OCI-LY7 (cell line): ENCODE measurements at regions not wholly inside any gene's neighbourhood (a gene's known extent, or its start where the extent isn't known, plus 50 kb on each side); places are given as distances from the start of the nearest gene placed in this dataset.

Experiments used
- BruUV-seq: library from RNA; stranded (reverse); fragments of 400-500 nt; replicated peaks from 2 replicates; lab custom pipeline; 2021; lab: Mats Ljungman, UMichigan
- CTCF ChIA-PET: fragments of 300-600 bp; sonication (Branson Sonifier 250); formaldehyde crosslinking; loops from one replicate; lab custom pipeline; 2022; ENCODE audit warnings: antibody characterized with exemption; ENCODE audit not compliant: unreplicated experiment; lab: Charles Lee
- POLR2A ChIA-PET: fragments of 300-600 bp; sonication (Branson Sonifier 250); formaldehyde crosslinking; loops from one replicate; lab custom pipeline; 2022; ENCODE audit warnings: antibody characterized with exemption; lab: Charles Lee
- DNase-seq: peaks from one replicate; pipeline ENCODE4 v3.0.0-alpha.2; 2015; ENCODE audit warnings: low spot score
- H2AFZ ChIP-seq: fragments of 200-600 bp; sonication (generic), shearing (Covaris generic); 2 replicates; pipeline ENCODE4 v1.6.1; 2014; ENCODE audit warnings: mild to moderate bottlenecking, antibody characterized with exemption, low read length, moderate library complexity
- H3K27ac ChIP-seq: fragments of 200-600 bp; sonication (generic); 2 replicates; pipeline ENCODE4 v1.5.1; 2014; ENCODE audit warnings: mixed run types, low read depth, mild to moderate bottlenecking, moderate library complexity, low read length, inconsistent platforms; ENCODE audit not compliant: poor library complexity, severe bottlenecking
- H3K36me3 ChIP-seq: fragments of 200-600 bp; sonication (generic); 2 replicates; pipeline ENCODE4 v1.6.1; 2014; ENCODE audit warnings: mild to moderate bottlenecking, antibody characterized with exemption, low read length, moderate library complexity, mixed read lengths; ENCODE audit not compliant: insufficient read depth
- H3K4me1 ChIP-seq: fragments of 200-600 bp; sonication (generic); 2 replicates; pipeline ENCODE4 v1.5.1; 2014; ENCODE audit warnings: mild to moderate bottlenecking, low read length; ENCODE audit not compliant: insufficient read depth, poor library complexity, severe bottlenecking
- H3K4me2 ChIP-seq: fragments of 200-600 bp; sonication (generic); 2 replicates; pipeline ENCODE4 v1.6.1; 2014; ENCODE audit warnings: mild to moderate bottlenecking, low read length
- H3K4me3 ChIP-seq: fragments of 200-600 bp; sonication (generic); 2 replicates; pipeline ENCODE4 v1.5.1; 2014; ENCODE audit warnings: mild to moderate bottlenecking, low read depth, low read length; ENCODE audit not compliant: poor library complexity, severe bottlenecking
- H3K79me2 ChIP-seq: fragments of 200-600 bp; sonication (generic); 2 replicates; pipeline ENCODE4 v1.6.1; 2016; ENCODE audit warnings: low read depth, mild to moderate bottlenecking, low read length, moderate library complexity, mixed read lengths; ENCODE audit not compliant: insufficient read depth
- H3K9me2 ChIP-seq: fragments of 200-600 bp; sonication (generic); 2 replicates; pipeline ENCODE4 v1.6.1; 2016; ENCODE audit warnings: mild to moderate bottlenecking, low read length, mixed read lengths; ENCODE audit not compliant: insufficient read depth
- H3K9me3 ChIP-seq: fragments of 200-600 bp; sonication (generic); 2 replicates; pipeline ENCODE4 v1.6.1; 2014; ENCODE audit warnings: mild to moderate bottlenecking, mixed run types, low read length, mixed read lengths
- H4K20me1 ChIP-seq: fragments of 200-600 bp; sonication (generic); 2 replicates; pipeline ENCODE4 v1.6.1; 2014; ENCODE audit warnings: mild to moderate bottlenecking, antibody characterized with exemption, low read length, moderate library complexity, mixed read lengths; ENCODE audit not compliant: insufficient read depth
- EZH2phosphoT487 ChIP-seq: fragments of 200-600 bp; sonication (generic); IDR thresholded peaks from 2 replicates; pipeline ENCODE4 v1.6.1; 2018; ENCODE audit warnings: low read depth, borderline replicate concordance, mild to moderate bottlenecking, mixed run types, antibody characterized with exemption, low read length, moderate library complexity, mixed read lengths
- intact Hi-C: fragments of 100-400 bp; cut with micrococcal nuclease; formaldehyde crosslinking; loops from one replicate; pipeline ENCODE4 v1.10.0; 2022; ENCODE audit not compliant: unreplicated experiment
- TF ChIP-seq, protein P1 (sequence below): fragments of 200-600 bp; sonication (generic); conservative IDR thresholded peaks from 2 replicates; pipeline ENCODE4 v1.5.1; 2014; ENCODE audit warnings: mild to moderate bottlenecking, antibody characterized with exemption, low read length, moderate library complexity, mixed read lengths

DNA sequence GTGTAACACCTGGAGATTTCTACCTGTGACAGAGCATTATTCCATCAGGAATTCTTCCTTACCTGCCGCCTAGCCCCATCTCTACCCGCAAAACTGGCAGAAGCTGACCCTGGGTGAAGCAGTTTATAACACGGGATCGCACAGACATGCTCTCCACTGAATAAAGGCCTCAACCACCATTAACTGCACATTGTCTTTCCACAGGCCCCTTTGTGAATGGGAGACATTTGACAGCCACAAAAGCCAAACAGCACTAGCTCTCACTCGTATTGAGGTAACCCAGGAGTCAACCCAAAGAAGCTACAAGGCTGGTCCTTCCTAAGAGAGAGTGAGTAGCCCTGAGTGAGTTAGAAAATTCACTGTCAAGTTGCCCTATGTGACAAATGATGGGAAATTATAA, 135.6 kb downstream of the RCN1 start:
- no peaks in the 10 kb centered on the region for H3K4me1 ChIP-seq
- no TSS peak for BruUV-seq
- no peaks in the 10 kb centered on the region for H4K20me1 ChIP-seq
- no peaks in the 10 kb centered on the region for H3K79me2 ChIP-seq
- POLR2A ChIA-PET: no interaction called here
- no peaks in the 10 kb centered on the region for H3K9me2 ChIP-seq
- no peak overlapping the region for H3K27ac ChIP-seq
- H2AFZ ChIP-seq: no peak overlapping the region
- no peak for DNase-seq
- intact Hi-C loops: no loop called here
- CTCF ChIA-PET: no interaction called here
- H3K36me3 ChIP-seq: no peaks in the 10 kb centered on the region
- H3K4me3 ChIP-seq: no peak overlapping the region
- TF ChIP-seq EZH2phosphoT487: no peak
- TF ChIP-seq, protein P1, sequence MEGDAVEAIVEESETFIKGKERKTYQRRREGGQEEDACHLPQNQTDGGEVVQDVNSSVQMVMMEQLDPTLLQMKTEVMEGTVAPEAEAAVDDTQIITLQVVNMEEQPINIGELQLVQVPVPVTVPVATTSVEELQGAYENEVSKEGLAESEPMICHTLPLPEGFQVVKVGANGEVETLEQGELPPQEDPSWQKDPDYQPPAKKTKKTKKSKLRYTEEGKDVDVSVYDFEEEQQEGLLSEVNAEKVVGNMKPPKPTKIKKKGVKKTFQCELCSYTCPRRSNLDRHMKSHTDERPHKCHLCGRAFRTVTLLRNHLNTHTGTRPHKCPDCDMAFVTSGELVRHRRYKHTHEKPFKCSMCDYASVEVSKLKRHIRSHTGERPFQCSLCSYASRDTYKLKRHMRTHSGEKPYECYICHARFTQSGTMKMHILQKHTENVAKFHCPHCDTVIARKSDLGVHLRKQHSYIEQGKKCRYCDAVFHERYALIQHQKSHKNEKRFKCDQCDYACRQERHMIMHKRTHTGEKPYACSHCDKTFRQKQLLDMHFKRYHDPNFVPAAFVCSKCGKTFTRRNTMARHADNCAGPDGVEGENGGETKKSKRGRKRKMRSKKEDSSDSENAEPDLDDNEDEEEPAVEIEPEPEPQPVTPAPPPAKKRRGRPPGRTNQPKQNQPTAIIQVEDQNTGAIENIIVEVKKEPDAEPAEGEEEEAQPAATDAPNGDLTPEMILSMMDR: no peak
- no peak overlapping the region for H3K4me2 ChIP-seq
- no peaks in the 10 kb centered on the region for H3K9me3 ChIP-seq

DNA sequence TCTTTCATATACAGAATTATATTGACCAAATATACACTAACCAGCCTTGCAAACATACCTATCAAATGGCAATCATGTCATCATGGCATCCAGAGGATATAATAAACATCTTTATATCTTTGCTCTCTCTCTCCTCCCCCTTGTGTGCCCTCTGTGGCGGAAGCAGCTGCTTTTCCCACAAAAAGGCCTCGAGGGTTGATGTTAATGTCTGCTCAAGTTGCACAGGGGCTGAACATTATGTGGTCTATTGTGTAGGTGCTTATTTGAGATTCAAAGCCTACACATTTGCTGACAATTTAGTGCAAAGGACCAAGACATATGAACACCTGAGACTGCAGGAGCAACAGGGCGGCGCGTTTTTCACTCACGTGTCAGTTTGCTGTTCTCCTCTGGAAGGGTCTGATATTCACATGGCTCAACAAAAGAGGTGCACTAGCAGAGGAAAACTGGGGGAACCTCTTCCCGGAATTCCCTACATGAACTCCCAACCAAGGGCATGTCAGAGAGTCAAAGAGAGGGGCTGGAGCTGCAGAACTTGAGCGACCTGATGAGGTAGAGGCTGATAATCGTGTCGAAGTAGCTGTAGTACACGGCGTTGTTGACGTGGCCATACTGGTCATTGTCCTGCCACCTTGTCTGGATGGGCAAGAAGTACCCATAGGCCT, 138.8 kb downstream of the RCN1 start:
- Histone ChIP-seq H3K79me2 (no peaks in the 10 kb centered on the region), H3K4me3 (no peak overlapping the region), H3K36me3 (no peaks in the 10 kb centered on the region), H2AFZ (no peak overlapping the region), H3K27ac (no peak overlapping the region), H3K4me1 (no peaks in the 10 kb centered on the region), H3K9me2 (no peaks in the 10 kb centered on the region), H3K4me2 (no peak overlapping the region), H4K20me1 (no peaks in the 10 kb centered on the region), H3K9me3 (no peaks in the 10 kb centered on the region)
- BruUV-seq: no TSS peak
- TF ChIP-seq, protein P1: no peak
- TF ChIP-seq EZH2phosphoT487: no peak
- intact Hi-C loops: no loop called here
- ChIA-PET POLR2A (no interaction called here), CTCF (no interaction called here)
- no peak for DNase-seq

DNA sequence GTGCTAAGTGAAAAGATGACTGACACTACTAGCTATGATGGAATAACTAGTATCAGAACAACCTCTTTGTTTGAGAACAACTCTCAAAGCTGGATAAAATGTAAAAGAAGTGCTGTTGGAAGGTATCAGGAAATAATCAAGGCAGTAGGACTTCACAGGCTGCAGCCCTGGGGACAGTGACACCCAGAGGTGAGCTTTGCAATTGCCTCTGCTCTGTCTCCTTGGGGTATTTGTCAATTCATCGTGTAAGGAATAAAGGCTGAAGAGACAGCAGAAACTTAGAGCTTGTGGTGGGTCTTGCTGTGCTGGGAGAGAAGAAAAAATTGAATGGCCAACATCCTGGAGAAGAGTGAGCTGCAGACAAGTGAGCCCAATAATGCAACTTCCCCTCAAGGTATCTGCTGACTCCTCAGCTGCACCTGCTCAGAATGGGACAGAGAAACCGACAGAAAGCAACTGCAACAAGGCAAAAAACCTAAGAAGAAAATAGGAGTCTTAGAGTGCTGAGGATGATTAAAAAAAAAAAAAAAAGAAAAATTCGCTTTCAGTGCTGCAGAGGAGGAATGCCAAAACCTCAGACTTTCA, 141.1 kb downstream of the RCN1 start:
- no peak overlapping the region for H2AFZ ChIP-seq
- no peak overlapping the region for H3K27ac ChIP-seq
- no peaks in the 10 kb centered on the region for H3K79me2 ChIP-seq
- CTCF ChIA-PET: interaction anchor here (0.6 to 1.1 kb wide), 2 partner anchors 73 to 222 kb away, joined by 3 to 4 read pairs; no protein-coding TSS in a partner anchor
- no peaks in the 10 kb centered on the region for H3K9me2 ChIP-seq
- no peaks in the 10 kb centered on the region for H4K20me1 ChIP-seq
- TF ChIP-seq EZH2phosphoT487: no peak
- TF ChIP-seq, protein P1: peak; percentile 83
- no peak overlapping the region for H3K4me3 ChIP-seq
- H3K4me1 ChIP-seq: no peaks in the 10 kb centered on the region
- H3K9me3 ChIP-seq: no peaks in the 10 kb centered on the region
- H3K4me2 ChIP-seq: no peak overlapping the region
- DNase-seq: peak; percentile 14
- H3K36me3 ChIP-seq: no peaks in the 10 kb centered on the region
- intact Hi-C loops: no loop called here
- no TSS peak for BruUV-seq
- POLR2A ChIA-PET: no interaction called here
